ENCODE measurements at regions not wholly inside any gene's neighbourhood (a gene's known extent, or its start where the extent isn't known, plus 50 kb on each side); places are given as distances from the start of the nearest gene placed in this dataset.

- TF ChIP-seq, protein P1, sequence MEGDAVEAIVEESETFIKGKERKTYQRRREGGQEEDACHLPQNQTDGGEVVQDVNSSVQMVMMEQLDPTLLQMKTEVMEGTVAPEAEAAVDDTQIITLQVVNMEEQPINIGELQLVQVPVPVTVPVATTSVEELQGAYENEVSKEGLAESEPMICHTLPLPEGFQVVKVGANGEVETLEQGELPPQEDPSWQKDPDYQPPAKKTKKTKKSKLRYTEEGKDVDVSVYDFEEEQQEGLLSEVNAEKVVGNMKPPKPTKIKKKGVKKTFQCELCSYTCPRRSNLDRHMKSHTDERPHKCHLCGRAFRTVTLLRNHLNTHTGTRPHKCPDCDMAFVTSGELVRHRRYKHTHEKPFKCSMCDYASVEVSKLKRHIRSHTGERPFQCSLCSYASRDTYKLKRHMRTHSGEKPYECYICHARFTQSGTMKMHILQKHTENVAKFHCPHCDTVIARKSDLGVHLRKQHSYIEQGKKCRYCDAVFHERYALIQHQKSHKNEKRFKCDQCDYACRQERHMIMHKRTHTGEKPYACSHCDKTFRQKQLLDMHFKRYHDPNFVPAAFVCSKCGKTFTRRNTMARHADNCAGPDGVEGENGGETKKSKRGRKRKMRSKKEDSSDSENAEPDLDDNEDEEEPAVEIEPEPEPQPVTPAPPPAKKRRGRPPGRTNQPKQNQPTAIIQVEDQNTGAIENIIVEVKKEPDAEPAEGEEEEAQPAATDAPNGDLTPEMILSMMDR (IDR thresholded peaks at IDR 0.05; ENCODE audit: low read depth, low read length): no peak
- Histone ChIP-seq H3K27ac (no peak overlapping the region), H3K9me3 (ENCODE audit: severe bottlenecking) (no peaks in the 10 kb centered on the region), H3K27me3 (ENCODE audit: insufficient read depth, low read depth, severe bottlenecking) (no peaks in the 10 kb centered on the region), H3K36me3 (no peaks in the 10 kb centered on the region), H3K4me3 (ENCODE audit: low read depth, low read length) (no peak overlapping the region)
- DNase-seq: no peak
These were observed 431.2 kb downstream of the METTL15 start for GRCh38 chr11:28539239-28540030.

- TF ChIP-seq, protein P1 (IDR thresholded peaks at IDR 0.05; ENCODE audit: low read depth, low read length): no peak
These were observed 429.6 kb downstream of the METTL15 start for GRCh38 chr11:28537822-28538221.

DNA sequence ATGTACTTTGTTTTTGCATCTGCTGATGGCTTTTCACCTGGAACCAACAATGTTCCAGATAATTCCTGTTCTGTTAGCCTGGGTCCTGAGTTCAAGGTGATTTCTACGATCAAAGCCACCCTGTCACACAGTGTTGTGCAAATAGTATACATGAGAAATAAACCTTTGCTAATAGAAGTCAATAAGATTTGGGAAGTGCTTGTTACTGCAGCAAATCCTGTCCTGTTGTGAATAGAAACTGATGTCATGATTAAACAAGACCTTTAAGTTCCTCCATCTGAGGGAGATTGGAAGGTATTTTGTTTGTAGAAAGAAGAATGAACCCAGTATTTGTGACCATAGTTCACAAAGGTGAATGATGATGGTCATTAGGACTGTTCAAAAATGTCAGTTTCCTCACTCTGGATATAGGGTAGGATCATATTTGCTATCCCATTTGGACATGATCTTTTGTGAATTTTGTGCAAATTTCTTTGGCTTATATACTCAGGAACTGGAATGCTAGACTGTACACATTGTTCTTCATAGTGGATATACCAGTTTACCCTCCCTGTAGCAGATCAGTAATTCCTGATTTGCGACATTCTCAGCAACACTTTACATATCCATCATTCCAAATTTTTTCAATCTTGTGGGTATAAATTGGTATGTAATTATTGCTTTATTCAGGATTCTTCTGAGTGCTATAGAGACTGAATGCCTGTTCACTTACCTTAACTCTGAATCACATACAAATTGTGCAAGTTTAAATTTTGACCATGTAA is 428.5 kb downstream of the METTL15 start:
- H3K36me3 ChIP-seq: no peaks in the 10 kb centered on the region
- DNase-seq: no peak
- no peak overlapping the region for H3K27ac ChIP-seq
- H3K4me3 ChIP-seq (ENCODE audit: low read depth, low read length): no peak overlapping the region
- H3K27me3 ChIP-seq (ENCODE audit: insufficient read depth, low read depth, severe bottlenecking): no peaks in the 10 kb centered on the region
- H3K9me3 ChIP-seq (ENCODE audit: severe bottlenecking): no peaks in the 10 kb centered on the region
- TF ChIP-seq, protein P1 (IDR thresholded peaks at IDR 0.05; ENCODE audit: low read depth, low read length): no peak

More at GRCh38 chr11:28537822-28538221, 429.6 kb downstream of the METTL15 start:
- H3K9me3 ChIP-seq (ENCODE audit: severe bottlenecking): no peaks in the 10 kb centered on the region
- H3K27ac ChIP-seq: no peak overlapping the region
- H3K36me3 ChIP-seq: no peaks in the 10 kb centered on the region
- no peak for DNase-seq
- no peak overlapping the region for H3K4me3 ChIP-seq (ENCODE audit: low read depth, low read length)
- H3K27me3 ChIP-seq (ENCODE audit: insufficient read depth, low read depth, severe bottlenecking): no peaks in the 10 kb centered on the region

- DNase-seq: no peak
- TF ChIP-seq, protein P1 (IDR thresholded peaks at IDR 0.05; ENCODE audit: low read depth, low read length): no peak
- Histone ChIP-seq H3K4me3 (ENCODE audit: low read depth, low read length) (no peak overlapping the region), H3K27me3 (ENCODE audit: insufficient read depth, low read depth, severe bottlenecking) (no peaks in the 10 kb centered on the region), H3K9me3 (ENCODE audit: severe bottlenecking) (no peaks in the 10 kb centered on the region), H3K27ac (no peak overlapping the region), H3K36me3 (no peaks in the 10 kb centered on the region)
These were observed 427.5 kb downstream of the METTL15 start for GRCh38 chr11:28535677-28536076.

GRCh38 chr11:28529540-28530410 is 421.6 kb downstream of the METTL15 start:
- TF ChIP-seq, protein P1 (IDR thresholded peaks at IDR 0.05; ENCODE audit: low read depth, low read length): no peak
- no peak overlapping the region for H3K27ac ChIP-seq
- DNase-seq: peak; percentile 14
- peaks cover 4% of the 10 kb centered on the region for H3K9me3 ChIP-seq (ENCODE audit: severe bottlenecking)
- no peak overlapping the region for H3K4me3 ChIP-seq (ENCODE audit: low read depth, low read length)
- H3K27me3 ChIP-seq (ENCODE audit: insufficient read depth, low read depth, severe bottlenecking): no peaks in the 10 kb centered on the region
- H3K36me3 ChIP-seq: no peaks in the 10 kb centered on the region
